ENCODE measurements at regions not wholly inside any gene's neighbourhood (a gene's known extent, or its start where the extent isn't known, plus 50 kb on each side); places are given as distances from the start of the nearest gene placed in this dataset.

GRCh38 chr6:747028-747427 is 54.1 kb upstream of the EXOC2 start:
- DNase-seq = no peak

GRCh38 chr6:744666-745353 is 51.9 kb upstream of the EXOC2 start:
- DNase-seq = no peak

- DNase-seq = no peak
These were observed 50.6 kb upstream of the EXOC2 start for GRCh38 chr6:743320-744096.
